GM19240 (cell line): ENCODE measurements at regions not wholly inside any gene's neighbourhood (a gene's known extent, or its start where the extent isn't known, plus 50 kb on each side); places are given as distances from the start of the nearest gene placed in this dataset.

ENCODE experiments used
- DNase-seq: peaks from one replicate; pipeline ENCODE4 v3.0.0; 2011; ENCODE audit warnings: low spot score; ENCODE audit not compliant: insufficient read length

DNA sequence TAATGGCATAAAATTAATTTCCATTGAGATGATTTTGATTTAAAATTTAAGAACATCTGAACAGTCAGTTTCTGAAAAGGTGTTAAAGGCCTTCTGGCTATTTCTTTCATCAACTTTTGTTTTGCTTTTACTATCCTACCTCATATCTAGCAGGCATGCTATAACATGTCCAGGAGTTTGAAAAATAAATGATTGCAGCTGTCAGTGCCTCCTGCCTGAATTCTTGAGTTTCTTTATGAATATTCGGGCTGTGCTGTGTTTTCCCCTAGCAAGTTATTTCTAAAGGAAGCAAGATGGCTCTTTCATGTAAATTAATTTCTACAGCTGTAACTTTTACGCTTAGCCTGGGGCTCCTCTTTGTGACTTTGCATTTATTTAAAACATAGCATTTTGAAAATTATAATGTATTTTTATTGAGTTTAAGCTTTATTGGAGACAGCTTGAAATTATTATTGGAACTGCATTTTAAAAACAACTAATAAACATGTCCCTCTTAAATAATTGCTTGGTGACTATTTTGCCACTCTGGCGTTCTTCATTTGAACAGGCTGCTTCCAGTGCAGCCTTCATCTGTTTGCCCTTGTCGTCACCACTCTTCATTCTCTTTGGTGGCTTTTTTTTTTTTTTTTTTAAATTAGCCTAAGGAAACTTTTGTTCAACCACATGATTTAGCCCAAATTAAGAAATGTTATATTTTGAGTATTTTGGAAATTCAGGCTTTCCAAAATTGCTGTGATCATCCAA is 1083.4 kb upstream of the LRRN3 start:
- no peak for DNase-seq

GRCh38 chr7:110010359-110010758 is 1080.6 kb upstream of the LRRN3 start:
- no peak for DNase-seq

DNA sequence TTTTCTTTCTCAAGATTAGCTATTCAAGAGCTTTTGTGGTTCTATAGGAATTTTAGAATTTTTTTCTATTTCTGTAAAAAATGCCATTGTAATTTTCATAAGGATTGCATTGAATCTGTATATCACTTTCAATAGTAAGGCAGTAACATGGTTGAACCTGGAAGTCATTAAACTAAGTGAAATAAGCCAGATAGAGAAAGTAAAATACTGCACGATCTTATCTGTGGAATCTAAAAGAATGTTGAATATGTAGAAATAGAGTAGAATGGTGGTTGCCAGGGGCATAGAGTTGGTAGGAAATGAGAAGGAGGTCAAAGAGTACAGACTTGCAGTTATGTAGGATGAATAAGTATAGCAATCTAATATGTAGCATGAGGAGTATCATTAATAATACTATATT is 1073.5 kb upstream of the LRRN3 start:
- DNase-seq: no peak

GRCh38 chr7:110027385-110027784 is 1063.5 kb upstream of the LRRN3 start:
- no peak for DNase-seq

GRCh38 chr7:110043519-110043918 is 1047.4 kb upstream of the LRRN3 start:
- no peak for DNase-seq

DNA sequence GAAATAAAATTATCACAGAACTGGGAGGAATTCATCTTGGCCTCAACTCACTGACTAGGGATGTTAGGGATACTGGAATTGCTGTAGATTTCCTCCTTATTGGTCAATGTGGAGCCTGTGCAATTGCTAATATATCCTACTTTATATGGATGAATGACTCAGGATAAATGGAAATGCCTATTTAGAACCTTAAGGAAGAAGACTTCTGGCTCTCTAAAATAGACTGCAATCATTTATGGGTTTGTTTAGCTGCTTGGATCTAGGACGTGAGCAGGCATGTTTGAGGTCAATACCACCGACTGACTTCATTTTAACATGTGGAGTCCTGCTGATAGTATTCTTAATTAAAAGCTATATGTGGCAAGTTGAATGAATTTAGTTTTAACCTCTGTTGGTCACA is 1040.1 kb upstream of the LRRN3 start:
- DNase-seq: no peak

GRCh38 chr7:110051372-110051771 is 1039.6 kb upstream of the LRRN3 start:
- no peak for DNase-seq

GRCh38 chr7:110056331-110056730 is 1034.6 kb upstream of the LRRN3 start:
- no peak for DNase-seq

DNA sequence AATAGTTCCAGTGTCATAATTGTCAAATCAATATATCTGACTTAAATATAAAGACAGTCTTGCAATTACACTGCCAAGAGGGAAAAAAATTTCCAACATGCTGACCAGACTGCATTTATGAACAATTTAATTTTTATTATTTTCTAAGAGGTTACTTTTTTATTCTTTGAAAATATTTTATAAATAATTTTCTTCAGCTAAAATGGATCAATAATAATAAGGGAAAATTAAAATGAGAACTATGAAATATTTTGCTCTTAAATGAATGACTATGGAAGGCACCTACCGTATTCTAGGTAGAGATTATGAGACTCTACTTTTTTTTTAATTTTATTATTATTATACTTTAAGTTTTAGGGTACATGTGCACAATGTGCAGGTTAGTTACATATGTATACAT is 1032.5 kb upstream of the LRRN3 start:
- no peak for DNase-seq

GRCh38 chr7:110061387-110061786 is 1029.5 kb upstream of the LRRN3 start:
- no peak for DNase-seq

GRCh38 chr7:110065121-110065520 is 1025.8 kb upstream of the LRRN3 start:
- DNase-seq: no peak

GRCh38 chr7:110066843-110067242 is 1024.1 kb upstream of the LRRN3 start:
- DNase-seq: no peak

- no peak for DNase-seq
Observed at GRCh38 chr7:110071192-110071591, 1019.7 kb upstream of the LRRN3 start.

- no peak for DNase-seq
Observed at GRCh38 chr7:110075450-110075849, 1015.5 kb upstream of the LRRN3 start.

GRCh38 chr7:110076194-110076593 is 1014.7 kb upstream of the LRRN3 start:
- DNase-seq: no peak

DNA sequence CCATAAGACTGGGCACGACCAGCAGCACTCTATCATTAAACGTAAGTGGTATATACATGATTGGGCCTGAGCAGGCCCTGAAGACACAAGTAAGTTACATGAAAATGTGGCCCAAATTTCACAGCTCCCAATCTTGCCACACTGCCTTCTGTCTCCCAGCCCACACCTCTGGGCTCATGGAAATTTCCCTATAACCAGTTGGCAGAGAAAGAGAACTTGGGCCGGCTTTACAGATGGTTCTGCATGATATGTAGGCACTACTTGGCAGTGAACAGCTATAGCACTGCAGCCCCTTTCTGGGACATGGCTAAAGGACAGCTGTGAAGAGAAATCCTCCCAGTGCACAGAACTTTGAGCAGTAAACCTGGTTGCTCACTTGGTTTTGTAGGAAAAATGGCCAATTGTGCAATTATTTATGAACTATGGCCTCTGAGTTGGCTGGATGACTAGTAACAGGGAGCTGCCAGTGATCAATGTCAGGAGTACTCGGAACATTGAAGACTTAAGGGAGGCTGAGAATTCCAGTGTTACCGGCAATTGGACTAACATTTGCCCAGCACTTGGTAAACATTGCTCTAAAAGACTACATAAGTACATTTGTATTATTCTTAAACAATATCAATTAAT is 1006.6 kb upstream of the LRRN3 start:
- no peak for DNase-seq

DNA sequence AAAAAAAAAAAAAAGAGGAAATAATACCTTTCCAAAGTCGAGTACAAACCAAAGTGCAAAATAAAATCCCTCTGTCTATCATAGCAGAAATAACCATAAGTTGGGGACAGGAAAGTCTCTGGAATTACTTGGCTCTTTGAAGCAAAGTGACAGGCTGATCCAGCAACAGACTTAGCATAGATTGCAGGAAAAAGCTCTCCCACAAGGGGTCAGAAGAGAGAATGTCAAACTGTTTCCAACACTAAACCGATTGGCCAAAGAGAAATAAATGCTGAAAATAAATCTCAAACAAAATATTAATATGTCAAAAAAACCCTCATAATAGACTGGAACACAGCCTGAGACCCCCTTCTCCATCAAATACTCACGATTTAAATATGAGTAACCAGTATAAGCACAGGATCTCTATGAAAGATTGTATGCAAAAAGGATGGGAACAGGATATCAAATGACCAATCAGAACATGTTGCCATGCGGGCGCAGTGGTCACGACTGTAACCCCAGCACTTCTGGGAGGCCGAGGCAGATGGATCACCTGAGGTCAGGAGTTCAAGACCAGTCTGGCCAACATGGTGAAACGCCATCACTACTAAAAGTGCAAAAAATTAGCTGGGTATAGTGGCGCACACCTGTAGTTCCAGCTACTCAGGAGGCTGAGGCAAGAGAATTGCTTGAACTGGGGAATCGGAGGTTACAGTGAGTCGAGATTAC is 1000.7 kb upstream of the LRRN3 start:
- no peak for DNase-seq

DNA sequence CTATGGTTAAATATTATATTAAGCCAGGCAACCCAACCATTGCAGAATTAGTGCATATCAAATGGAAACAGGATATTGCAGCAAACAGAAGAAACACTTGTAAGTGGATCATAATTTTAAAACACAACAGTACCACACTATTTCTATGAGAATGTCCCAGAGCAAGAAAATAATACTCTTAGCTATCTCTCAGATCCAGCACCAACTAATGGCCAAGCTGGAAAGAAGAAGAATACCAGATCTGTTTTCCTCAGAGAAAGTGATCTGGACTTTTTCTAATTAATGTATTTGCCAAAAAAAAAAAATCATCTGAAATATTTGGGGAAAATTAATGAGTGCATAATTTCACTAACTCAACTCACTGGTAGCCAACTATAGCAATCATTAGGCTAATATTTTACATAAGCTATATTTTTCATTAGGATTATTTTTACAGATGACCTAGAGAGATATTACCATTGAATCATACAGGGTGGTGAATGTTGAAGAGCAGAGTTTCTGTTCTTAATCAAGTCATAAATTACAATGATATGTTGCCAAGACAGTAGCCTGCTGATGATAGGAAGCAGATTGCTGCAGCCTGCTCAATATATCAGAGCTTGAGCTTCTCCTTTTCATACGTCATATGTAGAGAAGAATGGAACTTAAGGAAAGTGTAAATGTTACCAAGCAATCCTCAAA is 995.4 kb upstream of the LRRN3 start:
- no peak for DNase-seq

- DNase-seq: no peak
Observed at GRCh38 chr7:110104243-110104642, 986.7 kb upstream of the LRRN3 start.

DNA sequence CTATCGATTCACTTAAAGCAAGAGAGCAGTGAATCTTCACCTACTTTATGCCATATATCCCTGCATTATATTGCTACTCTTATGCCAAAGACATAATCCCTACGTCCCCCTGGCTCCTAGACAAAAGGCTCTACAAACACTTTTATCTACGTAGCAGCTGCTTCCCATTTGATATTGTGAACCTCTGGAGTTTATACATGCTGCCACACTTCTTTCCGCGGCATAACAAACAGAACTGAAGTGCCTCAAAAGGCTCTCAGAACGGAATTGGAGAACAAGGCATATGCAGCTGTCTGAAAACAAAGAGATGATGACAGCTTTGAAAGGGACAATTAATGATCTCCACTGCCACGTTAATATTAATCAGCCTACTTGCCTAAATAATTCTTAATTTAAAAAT is 985.6 kb upstream of the LRRN3 start:
- no peak for DNase-seq

- no peak for DNase-seq
Observed at GRCh38 chr7:110105840-110106239, 985.1 kb upstream of the LRRN3 start.
